Spinal cord (tissue), 9 donors: ENCODE measurements at regions not wholly inside any gene's neighbourhood (a gene's known extent, or its start where the extent isn't known, plus 50 kb on each side); places are given as distances from the start of the nearest gene placed in this dataset.
A peak's percentile ranks its signal among the peaks of the same experiment; 100 is the strongest.
"Not testable (repeated sequence)": the region's sequence is repeated elsewhere in the genome, so short reads cannot be mapped to it uniquely, and the experiment has no call there.

ENCODE experiments used
- DNase-seq, 6 donors: peaks; one replicate each; pipeline versions ENCODE4 v3.0.0 to v3.0.0-alpha.2; 2013 to 2015; ENCODE audit warnings: low spot score in 6 of 6, low read depth in 4 of 6
- H3K27ac ChIP-seq: one replicate; pipeline ENCODE4 v1.5.1; 2013; ENCODE audit warnings: low read depth, low read length, control low read depth
- H3K27me3 ChIP-seq: one replicate; pipeline ENCODE4 v1.6.1; 2013; ENCODE audit warnings: low read length; ENCODE audit not compliant: control insufficient read depth, insufficient read depth
- H3K36me3 ChIP-seq: one replicate; pipeline ENCODE4 v1.6.1; 2013; ENCODE audit warnings: low read length; ENCODE audit not compliant: control insufficient read depth, insufficient read depth
- H3K4me1 ChIP-seq: one replicate; pipeline ENCODE4 v1.6.1; 2013; ENCODE audit warnings: low read length; ENCODE audit not compliant: control insufficient read depth, insufficient read depth
- H3K4me3 ChIP-seq: one replicate; pipeline ENCODE4 v1.5.1; 2013; ENCODE audit warnings: low read depth, low read length, control low read depth
- H3K9me3 ChIP-seq: one replicate; pipeline ENCODE4 v1.6.1; 2013; ENCODE audit warnings: low read length; ENCODE audit not compliant: control insufficient read depth, insufficient read depth
- WGBS: methylation state at CpG from one replicate; pipeline ENCODE4 v1.1.5; 2013; ENCODE audit warnings: missing lambda C conversion rate; ENCODE audit not compliant: insufficient coverage; 5-methylcytosine and 5-hydroxymethylcytosine counted together
- donor health status: healthy.

- H3K9me3 ChIP-seq, DNase-seq, H3K27ac ChIP-seq, H3K4me3 ChIP-seq, H3K36me3 ChIP-seq, H3K27me3 ChIP-seq, H3K4me1 ChIP-seq: not testable (repeated sequence)
- WGBS: 100% methylated on average over 1 of the region's 2 CpGs
Measured at GRCh38 chr10:2880050-2880449, 187.3 kb upstream of the PFKP start.

- no peak for DNase-seq
- H3K27ac ChIP-seq: no peak overlapping the region
- H3K4me3 ChIP-seq: no peak overlapping the region
- no peaks in the 10 kb centered on the region for H3K27me3 ChIP-seq
- H3K36me3 ChIP-seq: no peaks in the 10 kb centered on the region
- whole genome bisulfite sequencing: 71% methylated on average over 8 of the region's 8 CpGs
- no peaks in the 10 kb centered on the region for H3K9me3 ChIP-seq
- H3K4me1 ChIP-seq: no peaks in the 10 kb centered on the region
Measured at GRCh38 chr10:2878818-2879217, 188.5 kb upstream of the PFKP start.

DNA sequence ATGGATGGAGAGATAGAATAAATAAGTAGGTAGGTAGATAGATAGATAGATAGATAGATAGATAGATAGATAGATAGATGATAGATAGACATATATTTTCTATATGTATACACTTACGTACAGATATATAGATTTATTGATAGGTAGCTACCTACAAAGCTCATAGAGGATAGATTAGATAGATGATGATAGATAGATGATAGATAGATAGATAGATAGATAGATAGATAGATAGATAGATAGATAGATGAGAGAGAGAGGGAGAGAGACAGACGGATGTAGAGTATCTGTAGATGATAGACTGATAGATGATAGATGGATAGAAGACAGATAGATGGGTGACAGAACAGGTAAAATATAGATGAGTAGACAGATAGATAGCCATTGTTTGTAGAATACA is 191.3 kb upstream of the PFKP start:
- H3K36me3 ChIP-seq: no peaks in the 10 kb centered on the region
- no peak for DNase-seq
- no peaks in the 10 kb centered on the region for H3K9me3 ChIP-seq
- no peaks in the 10 kb centered on the region for H3K4me1 ChIP-seq
- no peak overlapping the region for H3K4me3 ChIP-seq
- no peak overlapping the region for H3K27ac ChIP-seq
- no peaks in the 10 kb centered on the region for H3K27me3 ChIP-seq
- 82% methylated on average over 1 of the region's 2 CpGs for WGBS

GRCh38 chr10:2874963-2875362 is 192.4 kb upstream of the PFKP start:
- H3K4me3 ChIP-seq: no peak overlapping the region
- no peaks in the 10 kb centered on the region for H3K27me3 ChIP-seq
- no peak for DNase-seq
- H3K27ac ChIP-seq: no peak overlapping the region
- no peaks in the 10 kb centered on the region for H3K4me1 ChIP-seq
- no peaks in the 10 kb centered on the region for H3K36me3 ChIP-seq
- WGBS: 77% methylated on average over 6 of the region's 6 CpGs
- no peaks in the 10 kb centered on the region for H3K9me3 ChIP-seq

GRCh38 chr10:2873769-2874168 is 193.6 kb upstream of the PFKP start:
- H3K36me3 ChIP-seq: no peaks in the 10 kb centered on the region
- no peaks in the 10 kb centered on the region for H3K9me3 ChIP-seq
- H3K4me3 ChIP-seq: no peak overlapping the region
- H3K27me3 ChIP-seq: no peaks in the 10 kb centered on the region
- H3K4me1 ChIP-seq: no peaks in the 10 kb centered on the region
- no peak overlapping the region for H3K27ac ChIP-seq
- 48% methylated on average over 2 of the region's 2 CpGs for WGBS
- no peak for DNase-seq

DNA sequence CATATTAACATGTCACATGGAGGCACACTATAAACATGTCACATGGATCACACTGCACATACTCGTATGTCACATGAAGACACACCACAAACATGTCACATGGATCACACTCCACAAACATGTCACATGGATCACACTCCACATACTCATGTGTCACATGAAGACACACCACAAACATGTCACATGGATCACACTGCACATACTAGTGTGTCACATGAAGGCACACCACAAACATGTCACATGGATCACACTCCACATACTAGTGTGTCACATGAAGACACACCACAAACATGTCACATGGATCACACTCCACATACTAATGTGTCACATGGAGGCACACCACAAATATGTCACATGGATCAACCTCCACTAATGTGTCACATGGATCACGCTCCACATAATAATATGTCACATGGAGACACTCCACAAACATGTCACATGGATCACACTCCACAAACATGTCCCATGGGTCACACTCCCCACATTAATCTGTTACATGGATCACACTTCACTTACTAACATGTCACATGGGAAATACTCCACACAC is 195.6 kb upstream of the PFKP start:
- Histone ChIP-seq H3K4me1 (no peaks in the 10 kb centered on the region), H3K9me3 (no peaks in the 10 kb centered on the region), H3K27me3 (no peaks in the 10 kb centered on the region), H3K4me3 (no peak overlapping the region), H3K36me3 (no peaks in the 10 kb centered on the region), H3K27ac (no peak overlapping the region)
- 72% methylated on average over 2 of the region's 2 CpGs for WGBS
- DNase-seq: no peak

- no peak overlapping the region for H3K27ac ChIP-seq
Measured at GRCh38 chr10:2870654-2871053, 196.7 kb upstream of the PFKP start.

DNA sequence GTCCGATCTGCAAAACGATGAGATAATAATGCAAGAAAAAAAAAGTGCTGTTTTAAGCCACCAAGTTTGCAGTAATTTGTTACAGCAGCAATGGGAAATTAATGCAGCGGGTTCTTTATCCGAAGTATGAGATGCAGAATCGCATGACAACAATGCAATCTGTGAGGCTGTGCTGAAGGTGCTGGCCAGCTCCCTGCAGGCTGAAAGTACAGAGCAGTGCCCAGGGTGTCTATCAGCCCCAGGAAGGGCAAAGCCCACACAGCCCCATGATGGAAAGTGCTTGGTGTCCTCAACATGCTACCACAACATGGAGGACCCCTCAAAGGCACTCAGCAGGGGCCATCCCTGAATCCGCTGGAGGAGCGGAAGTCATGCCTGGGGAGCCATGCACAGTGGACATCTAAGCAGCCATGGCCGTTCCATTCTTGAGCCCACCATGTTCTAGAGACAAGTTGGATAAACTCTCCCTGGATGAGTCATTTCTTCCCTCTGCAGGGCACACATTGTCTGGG is 199.5 kb upstream of the PFKP start:
- no peaks in the 10 kb centered on the region for H3K9me3 ChIP-seq
- no peak overlapping the region for H3K27ac ChIP-seq
- no peak overlapping the region for H3K4me3 ChIP-seq
- WGBS: 94% methylated on average over 8 of the region's 8 CpGs
- no peaks in the 10 kb centered on the region for H3K4me1 ChIP-seq
- H3K36me3 ChIP-seq: no peaks in the 10 kb centered on the region
- no peak for DNase-seq
- no peaks in the 10 kb centered on the region for H3K27me3 ChIP-seq

More at GRCh38 chr10:2870654-2871053, 196.7 kb upstream of the PFKP start:
- Histone ChIP-seq H3K27me3 (no peaks in the 10 kb centered on the region), H3K4me3 (no peak overlapping the region), H3K9me3 (no peaks in the 10 kb centered on the region), H3K4me1 (no peaks in the 10 kb centered on the region), H3K36me3 (no peaks in the 10 kb centered on the region)
- 41% methylated on average over 2 of the region's 4 CpGs for WGBS
- DNase-seq: peak in 1 of 6 donors; percentile 28

DNA sequence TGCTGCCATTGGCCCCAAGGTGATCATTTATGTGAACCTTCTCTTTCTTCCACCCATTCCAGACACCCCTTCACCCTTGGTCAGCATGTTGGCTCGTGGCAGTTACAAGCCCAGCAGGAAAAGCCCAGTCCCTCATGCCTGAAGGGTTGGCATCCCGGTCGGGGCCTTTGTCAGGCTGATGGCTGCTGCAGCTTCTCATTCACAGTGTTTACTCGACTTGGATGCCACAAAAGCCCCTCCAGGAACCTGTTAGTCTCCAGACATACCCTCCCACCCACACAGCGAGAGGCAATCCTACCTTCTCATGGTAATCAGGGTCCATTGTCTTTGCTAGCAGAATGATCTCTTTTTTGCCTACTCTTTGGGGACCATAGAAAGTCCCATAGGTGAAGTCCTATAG is 200.8 kb upstream of the PFKP start:
- no peak for DNase-seq
- 41% methylated on average over 5 of the region's 5 CpGs for WGBS
- Histone ChIP-seq H3K9me3 (no peaks in the 10 kb centered on the region), H3K4me3 (no peak overlapping the region), H3K27ac (no peak overlapping the region), H3K36me3 (no peaks in the 10 kb centered on the region), H3K4me1 (no peaks in the 10 kb centered on the region), H3K27me3 (no peaks in the 10 kb centered on the region)

- H3K9me3 ChIP-seq: peaks cover 2% of the 10 kb centered on the region
- H3K4me3 ChIP-seq: no peak overlapping the region
- peak in 1 of 6 donors; percentile 20 for DNase-seq
- H3K27ac ChIP-seq: no peak overlapping the region
- WGBS: 66% methylated on average over 6 of the region's 6 CpGs
- H3K27me3 ChIP-seq: no peaks in the 10 kb centered on the region
- no peaks in the 10 kb centered on the region for H3K4me1 ChIP-seq
- no peaks in the 10 kb centered on the region for H3K36me3 ChIP-seq
Measured at GRCh38 chr10:2861632-2862210, 205.6 kb upstream of the PFKP start.
